K562 (cell line): ENCODE measurements at regions not wholly inside any gene's neighbourhood (a gene's known extent, or its start where the extent isn't known, plus 50 kb on each side); places are given as distances from the start of the nearest gene placed in this dataset.
A peak's percentile ranks its signal among the peaks of the same experiment; 100 is the strongest.

ENCODE experiments used
- ATAC-seq: fragments of 200-7000 bp; cut with Tn5 transposase; 3 replicates; pipeline ENCODE4 v1.9.1; 2020; ENCODE audit warnings: moderate library complexity
- BruUV-seq: library from RNA; stranded (reverse); fragments of 400-500 nt; replicated peaks from 2 replicates; lab custom pipeline; 2021; lab: Mats Ljungman, UMichigan
- CTCF ChIA-PET: fragments of 300-600 bp; formaldehyde crosslinking; extraction: SDS; loops from one replicate; lab custom pipeline; 2021; ENCODE audit warnings: low intra/inter-chr PET ratio; lab: Yijun Ruan, JAX
- POLR2A ChIA-PET: fragments of 300-600, 350-650 bp; sonication (Branson Sonifier 250); formaldehyde crosslinking; extraction: SDS; loops from one replicate; lab custom pipeline; 2021; ENCODE audit warnings: antibody characterized with exemption, inconsistent platforms; lab: Yijun Ruan, JAX
- DNase-seq, 4 experiments: peaks; one replicate each; pipeline versions ENCODE4 v3.0.0 to v3.0.0-alpha.2; 2011 to 2018; ENCODE audit warnings: low spot score in 3 of 4, mixed read lengths in 3 of 4; ENCODE audit errors: extremely low read depth in 1 of 4
- FAIRE-seq: peaks from 2 replicates; lab custom pipeline; 2011; peaks lifted over from hg19 to GRCh38; lab: Jason Lieb, UNC
- H2AFZ ChIP-seq: 2 replicates; pipeline ENCODE4 v1.6.0; 2011; ENCODE audit warnings: low read depth, low read length, control low read depth, inconsistent platforms
- H3K27ac ChIP-seq: fragments of 200-600 bp; 3 replicates; pipeline ENCODE4 v1.8.0; 2011; ENCODE audit warnings: low read depth, mild to moderate bottlenecking, control low read depth, inconsistent platforms, low read length, moderate library complexity, mixed read lengths; ENCODE audit errors: extremely low read depth
- H3K27me3 ChIP-seq, 2 experiments: fragments of 300-600 bp in 1 of 2; 2 replicates in 1 of 2; 3 replicates in 1 of 2; pipeline versions ENCODE4 v1.6.0 to v1.8.0; 2011; ENCODE audit warnings: inconsistent platforms in 2 of 2, low read length in 2 of 2, mild to moderate bottlenecking in 1 of 2, mixed read lengths in 1 of 2, moderate library complexity in 1 of 2; ENCODE audit not compliant: control insufficient read depth in 2 of 2, insufficient read depth in 2 of 2
- H3K36me3 ChIP-seq: fragments of 300-600 bp; 3 replicates; pipeline ENCODE4 v1.8.0; 2011; ENCODE audit warnings: mild to moderate bottlenecking, low read length, inconsistent platforms; ENCODE audit not compliant: control insufficient read depth, insufficient read depth
- H3K4me1 ChIP-seq, 2 experiments: fragments of 200-600 bp in 1 of 2; replicated peaks in 1 of 2; 2 replicates in 1 of 2; 3 replicates in 1 of 2; pipeline versions ENCODE4 v1.5.1 to v1.8.0; 2011; ENCODE audit warnings: inconsistent platforms in 2 of 2, low read length in 2 of 2, mild to moderate bottlenecking in 1 of 2, mixed read lengths in 1 of 2, moderate library complexity in 1 of 2; ENCODE audit not compliant: control insufficient read depth in 2 of 2, insufficient read depth in 2 of 2
- H3K4me2 ChIP-seq: 2 replicates; pipeline ENCODE4 v1.6.1; 2011; ENCODE audit warnings: low read length, control low read depth, inconsistent platforms, mixed read lengths; ENCODE audit not compliant: insufficient read depth
- H3K4me3 ChIP-seq: fragments of 200-600 bp; sonication (generic), shearing (Covaris generic); 2 replicates; pipeline ENCODE4 v1.5.1; 2016; ENCODE audit warnings: control low read depth, inconsistent platforms
- H3K79me2 ChIP-seq: fragments of 200-600 bp; 3 replicates; pipeline ENCODE4 v1.8.0; 2011; ENCODE audit warnings: low read length, inconsistent platforms; ENCODE audit not compliant: control insufficient read depth, insufficient read depth
- H3K9ac ChIP-seq, 2 experiments: 2 replicates each; pipeline versions ENCODE4 v1.6.0 to v1.6.1; 2011; ENCODE audit warnings: low read depth in 2 of 2, low read length in 2 of 2, control low read depth in 1 of 2, inconsistent platforms in 1 of 2, mild to moderate bottlenecking in 1 of 2, mixed read lengths in 1 of 2; ENCODE audit not compliant: insufficient read depth in 1 of 2
- H3K9me1 ChIP-seq: one replicate; pipeline ENCODE4 v1.6.0; 2011; ENCODE audit warnings: inconsistent platforms, mild to moderate bottlenecking, low read length, moderate library complexity; ENCODE audit not compliant: control insufficient read depth, insufficient read depth
- H3K9me3 ChIP-seq: replicated peaks from 2 replicates; pipeline ENCODE4 v1.5.1; 2011; ENCODE audit warnings: low read depth, low read length, inconsistent platforms; ENCODE audit not compliant: control insufficient read depth, insufficient read depth
- H4K20me1 ChIP-seq: replicated peaks from 2 replicates; pipeline ENCODE4 v1.6.1; 2011; ENCODE audit warnings: low read length, inconsistent platforms, mixed read lengths; ENCODE audit not compliant: control insufficient read depth, insufficient read depth
- CBFA2T3 ChIP-seq: fragments of 450-650 bp; IDR thresholded peaks from 2 replicates; pipeline ENCODE4 v1.6.1; 2017
- EP400 ChIP-seq: fragments of 450-650 bp; IDR thresholded peaks from 2 replicates; pipeline ENCODE4 v1.6.1; 2017; ENCODE audit warnings: antibody characterized with exemption, mild to moderate bottlenecking, moderate library complexity
- GABPA ChIP-seq: fragments of 200-800 bp; sonication (Bioruptor generic); conservative IDR thresholded peaks from 2 replicates; pipeline ENCODE4 v1.6.1; 2016; ENCODE audit warnings: low read depth, missing genetic modification characterization, missing compliant biosample characterization
- HSF4 ChIP-seq: fragments of 250-450 bp; sonication (Bioruptor Pico); IDR thresholded peaks from 2 replicates; pipeline ENCODE4 v2.1.2; 2022; ENCODE audit warnings: mild to moderate bottlenecking, moderate library complexity, borderline replicate concordance
- KHSRP ChIP-seq: fragments of 450-650 bp; IDR thresholded peaks from 2 replicates; pipeline ENCODE4 v1.6.1; 2017
- KLF10 ChIP-seq: fragments of 250-450 bp; sonication (Bioruptor Pico); IDR thresholded peaks from 2 replicates; pipeline ENCODE4 v1.6.1; 2021; ENCODE audit warnings: matching md5 sums
- MYBL2 ChIP-seq, 2 experiments: fragments of 450-650 bp in 1 of 2; sonication (generic) in 1 of 2; formaldehyde crosslinking in 1 of 2; IDR thresholded peaks; 2 replicates each; pipeline versions ENCODE4 v1.6.1 to v1.8.1; 2017 to 2022; ENCODE audit warnings: borderline replicate concordance in 1 of 2, inconsistent platforms in 1 of 2, low read depth in 1 of 2, mild to moderate bottlenecking in 1 of 2, missing genetic modification reagents in 1 of 2, moderate library complexity in 1 of 2
- POLR2H ChIP-seq: IDR thresholded peaks from 2 replicates; pipeline ENCODE4 v1.6.1; 2016; ENCODE audit warnings: missing genetic modification characterization, low read depth, mild to moderate bottlenecking, control low read depth, missing compliant biosample characterization, moderate library complexity
- ZBTB1 ChIP-seq: sonication (generic); formaldehyde crosslinking; IDR thresholded peaks from 2 replicates; pipeline ENCODE4 v1.8.1; 2023; ENCODE audit warnings: missing genetic modification reagents, low read depth, mild to moderate bottlenecking, borderline replicate concordance
- ZKSCAN1 ChIP-seq: fragments of 150-350 bp; IDR thresholded peaks from 2 replicates; pipeline ENCODE4 v1.6.1; 2016; ENCODE audit warnings: low read depth, low read length
- ZNF785 ChIP-seq: fragments of 250-450 bp; sonication (Bioruptor Pico); IDR thresholded peaks from 2 replicates; pipeline ENCODE4 v1.4.0; 2020; ENCODE audit warnings: mild to moderate bottlenecking
- WGBS: fragments of 100-300 bp; shearing (Covaris generic); methylation state at CpG from one replicate; pipeline ENCODE4 v1.1.6; 2016; ENCODE audit warnings: low coverage, mixed read lengths; ENCODE audit not compliant: insufficient coverage; ENCODE audit errors: missing lambda C conversion rate; 5-methylcytosine and 5-hydroxymethylcytosine counted together
- in situ Hi-C: fragments of 300-500 bp; cut with MboI; formaldehyde crosslinking; loops from 4 replicates; pipeline ENCODE4 v1.15.0; 2018; ENCODE audit warnings: inconsistent platforms, mixed read lengths
- intact Hi-C: fragments of 100-400 bp; cut with micrococcal nuclease; formaldehyde crosslinking; loops from 2 replicates; pipeline ENCODE4 v1.14.2; 2022
- TF ChIP-seq, protein P1 (sequence below): fragments of 250-450 bp; sonication (Bioruptor Pico); IDR thresholded peaks from 2 replicates; pipeline ENCODE4 v1.4.0; 2020; ENCODE audit warnings: mild to moderate bottlenecking
- TF ChIP-seq, protein P2 (sequence below): fragments of 150-350 bp; IDR thresholded peaks from 2 replicates; pipeline ENCODE4 v1.6.1; 2014; ENCODE audit warnings: low read depth, mild to moderate bottlenecking, low read length, borderline replicate concordance
- TF ChIP-seq, protein P3 (sequence below): sonication (generic); formaldehyde crosslinking; IDR thresholded peaks from 2 replicates; pipeline ENCODE4 v1.8.1; 2022; ENCODE audit warnings: missing genetic modification reagents

DNA sequence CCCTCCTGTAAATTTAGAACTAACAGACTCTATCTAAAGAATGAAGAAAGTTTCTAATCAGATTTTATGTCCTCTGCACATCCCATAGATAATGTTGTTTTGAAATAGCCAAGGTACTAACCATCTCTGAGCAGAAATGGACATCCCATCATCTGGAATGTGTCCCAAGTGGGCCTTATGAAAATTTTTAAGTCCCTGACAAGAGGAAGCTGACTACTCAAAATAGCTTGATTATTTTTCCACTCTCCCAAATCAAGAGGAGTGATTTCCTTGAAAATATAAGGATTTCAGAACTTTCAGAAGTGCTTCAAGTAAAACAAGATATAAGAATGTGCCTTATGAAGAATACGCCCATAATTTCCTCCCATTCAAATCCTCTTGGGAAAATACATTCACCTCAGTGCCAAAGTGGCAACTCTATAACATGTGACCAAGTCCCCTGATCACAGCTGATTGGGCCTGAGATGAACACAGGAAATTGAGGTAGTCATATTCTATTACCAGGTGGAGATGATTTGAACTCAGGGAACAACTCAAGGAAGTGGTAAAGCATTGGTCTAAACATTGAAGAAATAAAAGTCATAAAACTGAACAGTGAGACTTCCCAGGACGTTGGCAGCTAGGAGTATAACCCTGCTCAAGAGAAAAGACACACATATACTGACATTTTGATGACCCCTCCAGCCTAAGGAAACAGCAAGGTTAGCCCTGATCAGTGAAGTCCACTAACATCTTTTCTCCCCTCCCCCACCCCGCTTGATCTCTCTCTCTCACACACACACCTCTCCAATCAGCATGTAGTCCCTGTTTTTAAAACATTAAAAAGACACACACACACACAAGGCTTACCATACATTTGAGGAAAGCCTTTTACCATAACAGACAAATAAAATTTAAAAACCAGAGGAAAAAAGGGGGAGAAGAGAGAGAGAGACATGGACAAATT lies 70.8 kb upstream of the TEAD1 start:
- 53% methylated on average over 3 of the region's 3 CpGs for WGBS
- FAIRE-seq: peak; percentile 37
- in situ Hi-C loops: loop anchor here (5.0 kb wide), 1 partner anchor 279 kb away; no protein-coding TSS in a partner anchor

More for the DNA sequence above, 70.8 kb upstream of the TEAD1 start:
- Histone ChIP-seq H3K79me2 (no peaks in the 10 kb centered on the region), H4K20me1 (no peaks in the 10 kb centered on the region), H3K27me3 (no peaks in the 10 kb centered on the region), H3K9ac (no peak overlapping the region), H3K9me1 (no peaks in the 10 kb centered on the region), H3K4me3 (no peak overlapping the region), H3K27ac (no peak overlapping the region), H2AFZ (peak overlapping the region; percentile 30; the same call in 1 of the 2 replicates), H3K36me3 (no peaks in the 10 kb centered on the region), H3K4me2 (no peak overlapping the region), H3K9me3 (no peaks in the 10 kb centered on the region), H3K4me1 (peaks cover 4 to 30% of the 10 kb centered on the region in 2 experiments)
- no peak for TF ChIP-seq POLR2H (tag)
- peak; percentile 28 for TF ChIP-seq CBFA2T3
- TF ChIP-seq MYBL2 (IDR thresholded peaks at IDR 0.05; ENCODE audit: low read depth): 0 out of 2 replicates have a peak, but pooled peaks have one; percentile 22
- TF ChIP-seq MYBL2 (CRISPR knock-in tag; IDR thresholded peaks at IDR 0.05; ENCODE audit: borderline replicate concordance): no peak
- no peak for TF ChIP-seq ZKSCAN1
- no peak for TF ChIP-seq EP400
- no peak for TF ChIP-seq KHSRP
- TF ChIP-seq, protein P1, sequence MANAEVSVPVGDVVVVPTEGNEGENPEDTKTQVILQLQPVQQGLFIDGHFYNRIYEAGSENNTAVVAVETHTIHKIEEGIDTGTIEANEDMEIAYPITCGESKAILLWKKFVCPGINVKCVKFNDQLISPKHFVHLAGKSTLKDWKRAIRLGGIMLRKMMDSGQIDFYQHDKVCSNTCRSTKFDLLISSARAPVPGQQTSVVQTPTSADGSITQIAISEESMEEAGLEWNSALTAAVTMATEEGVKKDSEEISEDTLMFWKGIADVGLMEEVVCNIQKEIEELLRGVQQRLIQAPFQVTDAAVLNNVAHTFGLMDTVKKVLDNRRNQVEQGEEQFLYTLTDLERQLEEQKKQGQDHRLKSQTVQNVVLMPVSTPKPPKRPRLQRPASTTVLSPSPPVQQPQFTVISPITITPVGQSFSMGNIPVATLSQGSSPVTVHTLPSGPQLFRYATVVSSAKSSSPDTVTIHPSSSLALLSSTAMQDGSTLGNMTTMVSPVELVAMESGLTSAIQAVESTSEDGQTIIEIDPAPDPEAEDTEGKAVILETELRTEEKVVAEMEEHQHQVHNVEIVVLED (CRISPR knock-in tag): no peak
- TF ChIP-seq KLF10 (CRISPR knock-in tag): no peak
- TF ChIP-seq ZNF785 (CRISPR knock-in tag): no peak
- TF ChIP-seq GABPA: no peak
- TF ChIP-seq, protein P2, sequence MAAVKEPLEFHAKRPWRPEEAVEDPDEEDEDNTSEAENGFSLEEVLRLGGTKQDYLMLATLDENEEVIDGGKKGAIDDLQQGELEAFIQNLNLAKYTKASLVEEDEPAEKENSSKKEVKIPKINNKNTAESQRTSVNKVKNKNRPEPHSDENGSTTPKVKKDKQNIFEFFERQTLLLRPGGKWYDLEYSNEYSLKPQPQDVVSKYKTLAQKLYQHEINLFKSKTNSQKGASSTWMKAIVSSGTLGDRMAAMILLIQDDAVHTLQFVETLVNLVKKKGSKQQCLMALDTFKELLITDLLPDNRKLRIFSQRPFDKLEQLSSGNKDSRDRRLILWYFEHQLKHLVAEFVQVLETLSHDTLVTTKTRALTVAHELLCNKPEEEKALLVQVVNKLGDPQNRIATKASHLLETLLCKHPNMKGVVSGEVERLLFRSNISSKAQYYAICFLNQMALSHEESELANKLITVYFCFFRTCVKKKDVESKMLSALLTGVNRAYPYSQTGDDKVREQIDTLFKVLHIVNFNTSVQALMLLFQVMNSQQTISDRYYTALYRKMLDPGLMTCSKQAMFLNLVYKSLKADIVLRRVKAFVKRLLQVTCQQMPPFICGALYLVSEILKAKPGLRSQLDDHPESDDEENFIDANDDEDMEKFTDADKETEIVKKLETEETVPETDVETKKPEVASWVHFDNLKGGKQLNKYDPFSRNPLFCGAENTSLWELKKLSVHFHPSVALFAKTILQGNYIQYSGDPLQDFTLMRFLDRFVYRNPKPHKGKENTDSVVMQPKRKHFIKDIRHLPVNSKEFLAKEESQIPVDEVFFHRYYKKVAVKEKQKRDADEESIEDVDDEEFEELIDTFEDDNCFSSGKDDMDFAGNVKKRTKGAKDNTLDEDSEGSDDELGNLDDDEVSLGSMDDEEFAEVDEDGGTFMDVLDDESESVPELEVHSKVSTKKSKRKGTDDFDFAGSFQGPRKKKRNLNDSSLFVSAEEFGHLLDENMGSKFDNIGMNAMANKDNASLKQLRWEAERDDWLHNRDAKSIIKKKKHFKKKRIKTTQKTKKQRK: no peak
- no peak for TF ChIP-seq ZBTB1 (CRISPR knock-in tag)
- TF ChIP-seq, protein P3, sequence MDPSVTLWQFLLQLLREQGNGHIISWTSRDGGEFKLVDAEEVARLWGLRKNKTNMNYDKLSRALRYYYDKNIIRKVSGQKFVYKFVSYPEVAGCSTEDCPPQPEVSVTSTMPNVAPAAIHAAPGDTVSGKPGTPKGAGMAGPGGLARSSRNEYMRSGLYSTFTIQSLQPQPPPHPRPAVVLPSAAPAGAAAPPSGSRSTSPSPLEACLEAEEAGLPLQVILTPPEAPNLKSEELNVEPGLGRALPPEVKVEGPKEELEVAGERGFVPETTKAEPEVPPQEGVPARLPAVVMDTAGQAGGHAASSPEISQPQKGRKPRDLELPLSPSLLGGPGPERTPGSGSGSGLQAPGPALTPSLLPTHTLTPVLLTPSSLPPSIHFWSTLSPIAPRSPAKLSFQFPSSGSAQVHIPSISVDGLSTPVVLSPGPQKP (CRISPR knock-in tag): no peak
- no peak for TF ChIP-seq HSF4
- intact Hi-C loops: loop anchor here (5.0 kb wide), 1 partner anchor 209 kb away; no protein-coding TSS in a partner anchor
- DNase-seq: peak; percentile 15 to 59 (median 36)
- peak; percentile 66 for ATAC-seq
- BruUV-seq: no TSS peak
- ChIA-PET POLR2A (interaction anchor here (0.7 kb wide), 1 partner anchor 81 kb away, joined by 3 read pairs; no protein-coding TSS in a partner anchor), CTCF (no interaction called here)
